Ascending aorta (tissue), 2 donors: ENCODE measurements at regions not wholly inside any gene's neighbourhood (a gene's known extent, or its start where the extent isn't known, plus 50 kb on each side); places are given as distances from the start of the nearest gene placed in this dataset.
"Not testable (repeated sequence)": the region's sequence is repeated elsewhere in the genome, so short reads cannot be mapped to it uniquely, and the experiment has no call there.

Experiments
- DNase-seq, 2 donors: peaks; one replicate each; pipeline ENCODE4 v3.0.0-alpha.2; 2019; ENCODE audit warnings: low spot score in 2 of 2
- H3K27ac ChIP-seq, 2 donors: fragments of 200-600 bp; sonication (generic); one replicate each; pipeline ENCODE4 v1.5.1; 2016 to 2017; ENCODE audit warnings: mild to moderate bottlenecking in 1 of 2
- H3K27me3 ChIP-seq: fragments of 200-600 bp; sonication (generic); one replicate; pipeline ENCODE4 v1.5.1; 2017
- H3K36me3 ChIP-seq, 2 donors: fragments of 200-600 bp; sonication (generic); one replicate each; pipeline ENCODE4 v1.5.1; 2016
- H3K4me1 ChIP-seq, 2 donors: fragments of 200-600 bp; sonication (generic); one replicate each; pipeline ENCODE4 v1.5.1; 2016 to 2017; ENCODE audit warnings: mild to moderate bottlenecking in 1 of 2
- H3K4me3 ChIP-seq, 2 donors: fragments of 200-600 bp; sonication (generic); one replicate each; pipeline ENCODE4 v1.5.1; 2016 to 2017; ENCODE audit warnings: mild to moderate bottlenecking in 1 of 2
- H3K9me3 ChIP-seq, 2 donors: fragments of 200-600 bp; sonication (generic); one replicate each; pipeline ENCODE4 v1.5.1; 2016
- CTCF ChIP-seq, 3 experiments: fragments of 200-600 bp in 2 of 3; fragments of 450-650 bp in 1 of 3; sonication (generic) in 2 of 3; IDR thresholded peaks; one replicate each; pipeline ENCODE4 v1.5.1; 2016 to 2019; ENCODE audit warnings: antibody characterized with exemption in 3 of 3, mild to moderate bottlenecking in 1 of 3, moderate library complexity in 1 of 3
- intact Hi-C: fragments of 100-400 bp; cut with DNase I; formaldehyde crosslinking; loops from one replicate; pipeline ENCODE4 v1.15.1; 2023

DNA sequence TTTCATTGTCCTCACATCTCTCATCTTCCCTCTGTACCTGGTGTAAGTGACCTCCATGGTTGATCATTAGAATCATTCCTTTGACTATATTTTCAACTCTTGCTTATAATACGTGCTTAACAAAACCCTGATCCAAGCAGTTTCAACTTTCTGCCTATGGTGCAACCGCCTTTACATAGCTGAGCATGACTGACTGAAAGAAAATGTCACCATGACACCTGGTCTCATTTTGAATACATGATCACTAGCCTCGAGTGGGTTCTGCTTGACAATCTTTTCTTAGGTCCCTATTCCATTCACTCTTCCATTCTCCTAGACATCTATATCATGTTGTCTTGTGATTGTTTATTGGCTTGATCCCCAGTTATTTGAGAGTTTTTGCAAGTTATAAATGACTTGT, 78.9 kb upstream of the STAM2 start:
- Histone ChIP-seq H3K36me3 (no peaks in the 10 kb centered on the region), H3K27ac (no peak overlapping the region), H3K4me3 (no peak overlapping the region), H3K4me1 (no peaks in the 10 kb centered on the region), H3K27me3 (no peaks in the 10 kb centered on the region), H3K9me3 (no peaks in the 10 kb centered on the region)
- TF ChIP-seq CTCF (IDR thresholded peaks at IDR 0.05): no peak
- DNase-seq: no peak
- intact Hi-C loops: no loop called here

- no peak for TF ChIP-seq CTCF (IDR thresholded peaks at IDR 0.05)
- H3K9me3 ChIP-seq: no peaks in the 10 kb centered on the region
- DNase-seq: no peak
- H3K27me3 ChIP-seq: no peaks in the 10 kb centered on the region
- H3K27ac ChIP-seq: no peak overlapping the region
- H3K4me3 ChIP-seq: no peak overlapping the region
- intact Hi-C loops: no loop called here
- no peaks in the 10 kb centered on the region for H3K36me3 ChIP-seq
- H3K4me1 ChIP-seq: no peaks in the 10 kb centered on the region
Measured at GRCh38 chr2:152254976-152255375, 79.4 kb upstream of the STAM2 start.

GRCh38 chr2:152255918-152256317, 79.1 kb upstream of the FMNL2 start:
- Histone ChIP-seq H3K4me3 (no peak overlapping the region), H3K36me3 (no peaks in the 10 kb centered on the region), H3K27me3 (no peaks in the 10 kb centered on the region), H3K9me3 (no peaks in the 10 kb centered on the region), H3K27ac (no peak overlapping the region), H3K4me1 (no peaks in the 10 kb centered on the region)
- intact Hi-C loops: no loop called here
- DNase-seq: no peak
- no peak for TF ChIP-seq CTCF (IDR thresholded peaks at IDR 0.05)

DNA sequence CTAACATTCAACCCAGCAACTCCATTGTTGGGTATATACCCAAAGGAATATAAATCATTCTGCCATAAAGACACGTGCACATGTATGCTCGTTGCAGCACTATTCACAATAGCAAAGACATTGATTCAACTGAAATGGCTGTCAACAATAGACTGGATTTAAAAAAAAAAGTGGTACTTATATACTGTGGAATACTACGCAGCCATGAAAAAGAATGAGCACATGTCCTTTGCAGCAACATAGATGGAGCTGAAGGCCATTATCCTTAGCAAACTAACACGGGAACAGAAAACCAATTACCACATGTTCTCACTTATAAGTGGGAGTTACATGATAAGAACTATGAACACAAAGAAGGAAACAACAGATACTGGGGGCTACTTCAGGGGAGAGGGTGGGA, 74.0 kb upstream of the FMNL2 start:
- intact Hi-C loops: no loop called here
- Histone ChIP-seq H3K9me3 (no peaks in the 10 kb centered on the region), H3K4me1 (no peaks in the 10 kb centered on the region)

GRCh38 chr2:152263911-152264310, 71.1 kb upstream of the FMNL2 start:
- no peaks in the 10 kb centered on the region for H3K4me1 ChIP-seq
- no peaks in the 10 kb centered on the region for H3K27me3 ChIP-seq
- H3K36me3 ChIP-seq: no peaks in the 10 kb centered on the region
- peaks cover 0 to 3% of the 10 kb centered on the region in 2 donors for H3K9me3 ChIP-seq
- no peak for DNase-seq
- intact Hi-C loops: no loop called here
- H3K27ac ChIP-seq: no peak overlapping the region
- TF ChIP-seq CTCF (IDR thresholded peaks at IDR 0.05): no peak
- H3K4me3 ChIP-seq: no peak overlapping the region

More for the DNA sequence above, 74.0 kb upstream of the FMNL2 start:
- H3K36me3 ChIP-seq: no peaks in the 10 kb centered on the region
- H3K27me3 ChIP-seq: no peaks in the 10 kb centered on the region
- no peak overlapping the region for H3K27ac ChIP-seq
- H3K4me3 ChIP-seq: no peak overlapping the region
- DNase-seq: no peak
- TF ChIP-seq CTCF (IDR thresholded peaks at IDR 0.05): no peak

GRCh38 chr2:152273732-152274260, 61.2 kb upstream of the FMNL2 start:
- intact Hi-C loops, H3K4me1 ChIP-seq, H3K36me3 ChIP-seq, H3K4me3 ChIP-seq, DNase-seq, H3K27ac ChIP-seq, H3K27me3 ChIP-seq: not testable (repeated sequence)
- peaks cover 0 to 29% of the 10 kb centered on the region in 2 donors for H3K9me3 ChIP-seq

GRCh38 chr2:152277896-152278295, 57.1 kb upstream of the FMNL2 start:
- intact Hi-C loops, H3K27ac ChIP-seq, H3K4me3 ChIP-seq, DNase-seq, H3K9me3 ChIP-seq, H3K27me3 ChIP-seq, H3K4me1 ChIP-seq, H3K36me3 ChIP-seq: not testable (repeated sequence)
